BE2C (cell line): ENCODE measurements at regions not wholly inside any gene's neighbourhood (a gene's known extent, or its start where the extent isn't known, plus 50 kb on each side); places are given as distances from the start of the nearest gene placed in this dataset.
"Not testable (repeated sequence)": the region's sequence is repeated elsewhere in the genome, so short reads cannot be mapped to it uniquely, and the experiment has no call there.

Experiments
- DNase-seq: peaks from one replicate; pipeline ENCODE4 v3.0.0-alpha.2; 2020
- H3K27me3 ChIP-seq: fragments of 250-450 bp; sonication (Bioruptor Pico); 2 replicates; pipeline ENCODE4 v1.5.1; 2020; ENCODE audit warnings: mild to moderate bottlenecking
- H3K36me3 ChIP-seq: fragments of 250-450 bp; sonication (Bioruptor Pico); 2 replicates; pipeline ENCODE4 v1.5.1; 2020; ENCODE audit warnings: mild to moderate bottlenecking
- H3K4me1 ChIP-seq: fragments of 250-450 bp; sonication (Bioruptor Pico); 2 replicates; pipeline ENCODE4 v1.5.1; 2020
- H3K4me3 ChIP-seq: 2 replicates; pipeline ENCODE4 v1.5.1; 2011; ENCODE audit warnings: low read depth, low read length
- H3K9me3 ChIP-seq: fragments of 250-450 bp; sonication (Bioruptor Pico); 2 replicates; pipeline ENCODE4 v1.5.1; 2020
- TF ChIP-seq, protein P1 (sequence below): IDR thresholded peaks from 2 replicates; pipeline ENCODE4 v1.5.1; 2012; ENCODE audit warnings: mild to moderate bottlenecking, low read depth, low read length

DNA sequence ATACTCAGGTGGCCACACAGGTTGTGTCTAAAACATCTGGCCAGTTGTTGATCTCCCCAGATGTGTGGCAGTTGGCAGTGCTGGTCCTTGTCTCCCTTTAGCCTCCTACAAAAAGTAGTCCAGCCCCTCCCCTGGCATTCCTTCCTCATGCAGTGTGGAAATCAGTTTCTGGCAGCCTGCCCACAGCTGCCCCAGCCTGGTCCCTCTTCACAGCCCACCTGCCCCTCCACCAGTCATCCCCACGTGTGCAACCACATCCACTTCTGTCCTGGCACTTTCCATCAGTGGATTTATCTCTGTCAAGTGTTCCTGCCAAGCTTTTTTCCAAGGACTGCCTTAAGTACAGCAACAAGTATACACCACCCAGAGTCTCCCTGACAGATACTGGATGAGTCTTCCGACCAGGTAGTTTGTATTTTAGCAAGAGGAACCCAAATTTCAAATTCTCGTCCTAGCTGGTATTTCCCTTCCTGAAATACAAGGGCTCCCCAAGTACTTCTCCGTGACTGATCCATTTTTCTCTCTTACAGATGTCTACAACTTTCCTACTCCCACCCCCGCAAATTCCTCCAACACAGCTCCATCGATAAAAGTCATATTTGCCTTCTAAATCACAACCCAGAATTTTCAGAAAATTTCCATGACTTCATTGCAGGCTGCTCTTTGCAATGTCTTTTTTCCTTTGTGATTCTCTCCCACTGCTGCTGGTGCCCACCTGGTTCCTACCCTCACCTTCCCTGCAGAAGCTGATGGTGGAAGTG is 313.5 kb downstream of the FOXO1 start:
- no peak for DNase-seq
- Histone ChIP-seq H3K4me3 (no peak overlapping the region), H3K36me3 (no peaks in the 10 kb centered on the region), H3K27me3 (no peaks in the 10 kb centered on the region), H3K4me1 (no peaks in the 10 kb centered on the region), H3K9me3 (no peaks in the 10 kb centered on the region)
- TF ChIP-seq, protein P1, sequence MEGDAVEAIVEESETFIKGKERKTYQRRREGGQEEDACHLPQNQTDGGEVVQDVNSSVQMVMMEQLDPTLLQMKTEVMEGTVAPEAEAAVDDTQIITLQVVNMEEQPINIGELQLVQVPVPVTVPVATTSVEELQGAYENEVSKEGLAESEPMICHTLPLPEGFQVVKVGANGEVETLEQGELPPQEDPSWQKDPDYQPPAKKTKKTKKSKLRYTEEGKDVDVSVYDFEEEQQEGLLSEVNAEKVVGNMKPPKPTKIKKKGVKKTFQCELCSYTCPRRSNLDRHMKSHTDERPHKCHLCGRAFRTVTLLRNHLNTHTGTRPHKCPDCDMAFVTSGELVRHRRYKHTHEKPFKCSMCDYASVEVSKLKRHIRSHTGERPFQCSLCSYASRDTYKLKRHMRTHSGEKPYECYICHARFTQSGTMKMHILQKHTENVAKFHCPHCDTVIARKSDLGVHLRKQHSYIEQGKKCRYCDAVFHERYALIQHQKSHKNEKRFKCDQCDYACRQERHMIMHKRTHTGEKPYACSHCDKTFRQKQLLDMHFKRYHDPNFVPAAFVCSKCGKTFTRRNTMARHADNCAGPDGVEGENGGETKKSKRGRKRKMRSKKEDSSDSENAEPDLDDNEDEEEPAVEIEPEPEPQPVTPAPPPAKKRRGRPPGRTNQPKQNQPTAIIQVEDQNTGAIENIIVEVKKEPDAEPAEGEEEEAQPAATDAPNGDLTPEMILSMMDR, result no peak

DNA sequence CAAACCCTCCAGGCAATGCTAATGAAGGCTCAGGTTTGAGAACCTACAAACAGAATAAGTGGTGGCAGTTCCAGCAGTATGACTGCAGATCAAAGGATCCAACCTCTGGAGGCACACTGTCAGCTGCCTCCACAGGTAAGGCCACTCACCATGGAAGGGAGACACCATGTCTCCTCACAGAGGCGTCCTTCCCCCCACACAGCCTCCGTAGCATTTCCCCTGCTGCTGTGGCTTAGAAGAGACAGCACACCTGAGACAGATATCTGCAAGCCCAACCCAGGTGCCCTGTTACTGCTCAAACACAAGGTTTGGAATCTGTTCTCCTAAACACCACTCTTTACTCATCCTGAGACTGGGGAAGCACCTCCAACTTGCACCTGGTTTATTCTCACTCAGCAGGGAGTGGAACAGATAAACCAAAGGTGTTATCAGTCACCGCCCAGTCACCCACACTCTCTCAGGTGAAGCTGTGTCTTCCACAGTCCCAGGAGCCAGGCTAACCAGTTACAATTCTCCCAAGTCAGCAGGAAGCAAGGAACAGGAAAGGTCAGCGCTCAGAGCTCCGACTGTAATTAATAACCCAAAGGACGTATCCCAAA is 311.2 kb downstream of the FOXO1 start:
- Histone ChIP-seq H3K36me3 (no peaks in the 10 kb centered on the region), H3K4me1 (no peaks in the 10 kb centered on the region), H3K27me3 (no peaks in the 10 kb centered on the region), H3K4me3 (no peak overlapping the region), H3K9me3 (no peaks in the 10 kb centered on the region)
- no peak for DNase-seq
- TF ChIP-seq, protein P1, result no peak

DNA sequence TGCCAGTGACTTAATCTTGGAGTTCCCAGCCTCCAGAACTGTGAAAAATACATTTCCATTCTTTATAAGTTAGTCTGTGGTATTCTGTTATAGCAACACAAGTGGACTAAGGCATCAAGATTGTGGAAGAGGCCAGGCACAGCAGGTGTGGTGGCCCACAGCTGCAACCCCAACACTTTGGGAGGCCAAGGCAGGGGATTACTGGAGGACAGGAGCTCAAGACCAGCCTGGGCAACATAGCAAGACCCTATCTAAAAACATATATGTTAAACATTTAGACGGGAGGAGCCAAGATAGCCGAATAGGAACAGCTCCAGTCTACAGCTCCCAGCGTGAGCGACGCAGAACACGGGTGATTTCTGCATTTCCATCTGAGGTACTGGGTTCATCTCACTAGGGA is 310.4 kb downstream of the FOXO1 start:
- DNase-seq, result no peak
- TF ChIP-seq, protein P1, result no peak
- Histone ChIP-seq H3K27me3 (no peaks in the 10 kb centered on the region), H3K4me1 (no peaks in the 10 kb centered on the region), H3K4me3 (no peak overlapping the region), H3K9me3 (no peaks in the 10 kb centered on the region), H3K36me3 (no peaks in the 10 kb centered on the region)

DNA sequence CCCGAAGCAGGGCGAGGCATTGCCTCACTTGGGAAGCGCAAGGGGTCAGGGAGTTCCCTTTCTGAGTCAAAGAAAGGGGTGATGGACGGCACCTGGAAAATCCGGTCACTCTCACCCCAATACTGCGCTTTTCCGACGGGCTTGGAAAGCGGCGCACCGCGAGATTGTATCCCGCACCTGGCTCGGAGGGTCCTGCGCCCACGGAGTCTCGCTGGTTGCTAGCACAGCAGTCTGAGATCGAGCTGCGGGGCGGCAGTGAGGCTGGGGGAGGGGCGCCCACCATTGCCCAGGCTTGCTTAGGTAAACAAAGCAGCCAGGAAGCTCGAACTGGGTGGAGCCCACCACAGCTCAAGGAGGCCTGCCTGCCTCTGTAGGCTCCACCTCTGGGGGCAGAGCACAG is 310.0 kb downstream of the FOXO1 start:
- not testable (repeated sequence) for H3K4me1 ChIP-seq, H3K27me3 ChIP-seq, H3K9me3 ChIP-seq, H3K36me3 ChIP-seq, H3K4me3 ChIP-seq, DNase-seq

DNA sequence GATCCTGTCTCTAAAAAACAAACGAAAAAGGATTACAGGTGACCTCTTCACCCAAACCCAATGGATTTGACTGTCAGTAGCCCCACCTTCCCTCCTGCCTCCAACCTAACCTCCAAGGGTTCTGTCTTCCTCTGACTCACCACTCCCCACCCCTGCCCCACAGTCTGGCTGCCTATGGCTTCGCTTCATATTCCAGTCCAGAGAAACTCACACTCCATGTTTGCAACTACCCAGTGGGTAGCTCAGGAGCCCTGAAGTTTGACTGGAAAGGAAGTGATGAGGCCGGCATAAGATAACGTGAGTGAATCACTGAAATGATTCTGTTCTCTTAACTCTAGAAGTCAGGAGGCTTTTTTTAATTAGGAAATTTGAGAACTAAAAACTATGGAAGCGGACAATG is 303.9 kb downstream of the FOXO1 start:
- no peak for DNase-seq
- TF ChIP-seq, protein P1, result no peak
- Histone ChIP-seq H3K9me3 (no peaks in the 10 kb centered on the region), H3K27me3 (no peaks in the 10 kb centered on the region), H3K4me3 (no peak overlapping the region), H3K4me1 (no peaks in the 10 kb centered on the region), H3K36me3 (no peaks in the 10 kb centered on the region)

DNA sequence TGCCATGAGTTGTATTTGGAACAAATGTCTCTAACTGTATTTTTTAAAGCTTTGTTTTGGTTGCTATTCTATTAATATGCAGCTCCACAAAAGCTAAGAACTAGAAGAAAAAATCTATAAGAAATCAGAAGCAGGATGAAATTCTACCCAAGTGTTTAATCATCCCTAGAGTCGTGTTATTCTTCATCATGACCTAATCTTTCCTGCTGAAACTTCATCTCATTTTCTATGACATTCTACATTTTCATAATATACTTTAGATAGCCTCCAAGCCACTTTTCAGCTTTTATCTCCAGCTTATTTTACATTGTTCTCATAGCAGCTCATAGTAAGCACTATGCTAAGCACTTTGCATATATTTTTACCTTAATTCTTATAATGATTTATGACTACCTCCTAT is 302.8 kb downstream of the FOXO1 start:
- Histone ChIP-seq H3K36me3 (no peaks in the 10 kb centered on the region), H3K27me3 (no peaks in the 10 kb centered on the region), H3K4me3 (no peak overlapping the region), H3K9me3 (no peaks in the 10 kb centered on the region), H3K4me1 (no peaks in the 10 kb centered on the region)
- no peak for DNase-seq
- TF ChIP-seq, protein P1, result no peak
